Uterus (tissue), 2 donors: ENCODE measurements at regions not wholly inside any gene's neighbourhood (a gene's known extent, or its start where the extent isn't known, plus 50 kb on each side); places are given as distances from the start of the nearest gene placed in this dataset.

ENCODE experiments used
- CTCF ChIP-seq, 4 experiments: fragments of 200-600 bp in 2 of 4; fragments of 450-650 bp in 2 of 4; sonication (generic) in 2 of 4; IDR thresholded peaks; one replicate each; pipeline ENCODE4 v1.5.1; 2016 to 2019; ENCODE audit warnings: antibody characterized with exemption in 4 of 4, mild to moderate bottlenecking in 2 of 4, moderate library complexity in 1 of 4
- POLR2A ChIP-seq, 2 donors: fragments of 450-650 bp; IDR thresholded peaks; one replicate each; pipeline ENCODE4 v1.6.1; 2016; ENCODE audit warnings: antibody characterized with exemption in 2 of 2, mild to moderate bottlenecking in 1 of 2, moderate library complexity in 1 of 2

DNA sequence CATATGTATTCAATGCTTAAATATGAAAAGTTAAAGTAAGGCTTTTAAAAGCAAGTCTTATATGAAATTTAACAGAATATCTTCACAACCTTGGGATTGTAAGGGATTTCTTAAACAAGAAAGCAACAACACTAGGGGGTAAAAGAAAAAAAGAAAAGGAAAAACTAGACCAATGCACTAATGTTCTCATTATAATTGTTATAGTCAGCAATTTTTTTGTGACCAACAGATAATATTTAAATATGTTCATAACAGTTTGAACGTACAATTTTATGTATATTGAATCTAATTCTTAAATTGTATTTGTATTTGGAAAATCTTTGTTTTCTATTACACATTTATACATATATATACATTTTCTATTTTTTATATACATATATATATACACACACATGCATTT is 1397.8 kb upstream of the ADGRB3 start:
- TF ChIP-seq CTCF (IDR thresholded peaks at IDR 0.05) (no peak), POLR2A (IDR thresholded peaks at IDR 0.05) (no peak)
